GM18505 (cell line): ENCODE measurements at regions not wholly inside any gene's neighbourhood (a gene's known extent, or its start where the extent isn't known, plus 50 kb on each side); places are given as distances from the start of the nearest gene placed in this dataset.
"Not testable (repeated sequence)": the region's sequence is repeated elsewhere in the genome, so short reads cannot be mapped to it uniquely, and the experiment has no call there.

Experiments
- ATAC-seq: cut with Tn5 transposase; IDR thresholded peaks from one replicate; pipeline ENCODE4 v1.9.1; 2021; ENCODE audit not compliant: unreplicated experiment
- POLR2A ChIP-seq: IDR thresholded peaks from 4 replicates; pipeline ENCODE4 v1.6.1; 2011; ENCODE audit warnings: borderline replicate concordance; ENCODE audit not compliant: insufficient read depth, insufficient read length; ENCODE audit errors: extremely low read depth

DNA sequence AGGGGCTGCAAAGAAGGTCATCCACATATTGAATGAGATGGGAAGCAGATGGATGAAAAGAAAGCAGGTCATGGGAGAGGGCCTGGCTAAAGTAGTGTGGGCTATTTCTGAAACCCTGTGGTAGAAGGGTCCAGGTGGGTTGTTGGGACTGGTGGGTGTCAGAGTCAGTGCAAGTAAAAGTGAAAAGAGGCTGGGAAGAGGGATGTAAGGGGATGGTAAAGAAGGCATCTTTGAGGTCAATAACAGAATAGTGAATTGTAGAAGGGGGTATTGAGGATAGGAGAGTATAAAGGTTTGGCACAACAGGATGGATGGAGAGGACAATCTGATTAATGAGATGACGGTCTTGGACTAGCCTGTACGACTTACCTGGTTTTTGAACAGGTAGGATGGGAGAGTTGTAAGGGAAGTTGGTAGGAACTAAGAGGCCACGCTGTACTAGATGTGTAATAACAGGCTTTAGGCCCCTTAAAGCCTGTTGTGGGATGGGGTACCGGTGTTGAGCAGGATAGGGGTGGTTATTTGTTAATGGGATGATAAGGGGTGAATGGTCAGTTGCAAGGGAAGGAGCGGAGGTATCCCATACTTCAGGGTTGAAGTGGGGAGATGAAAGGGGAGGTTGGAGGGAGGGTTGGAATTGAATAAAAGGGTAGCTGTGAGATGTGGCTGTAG lies 748.9 kb upstream of the ADGRB3 start:
- TF ChIP-seq POLR2A: no peak
- no peak for ATAC-seq

- TF ChIP-seq POLR2A: no peak
- ATAC-seq: no peak
Observed at GRCh38 chr6:67885081-67886033, 749.7 kb upstream of the ADGRB3 start.

DNA sequence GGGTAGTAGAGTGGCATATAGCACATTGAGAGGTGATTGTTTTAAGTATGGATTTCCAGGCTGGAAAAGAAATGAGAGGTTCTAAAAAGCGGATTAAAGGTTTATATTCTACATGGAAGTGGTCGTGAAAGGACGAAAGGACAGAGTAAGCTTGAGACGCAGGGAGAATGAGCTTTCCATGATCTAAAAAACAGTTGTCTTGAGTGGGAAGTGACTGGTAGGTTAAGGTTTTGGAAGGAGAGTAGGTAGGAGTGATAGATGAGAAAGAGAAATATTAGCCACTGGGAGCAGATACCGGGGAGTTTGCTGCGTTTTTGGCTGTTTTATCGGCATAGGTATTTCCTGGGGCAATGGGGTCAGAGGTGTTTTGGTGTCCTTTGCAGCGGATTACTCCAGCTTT lies 750.6 kb upstream of the ADGRB3 start:
- TF ChIP-seq POLR2A: no peak
- no peak for ATAC-seq

- no peak for ATAC-seq
- no peak for TF ChIP-seq POLR2A
Observed at GRCh38 chr6:67883500-67884366, 751.3 kb upstream of the ADGRB3 start.

DNA sequence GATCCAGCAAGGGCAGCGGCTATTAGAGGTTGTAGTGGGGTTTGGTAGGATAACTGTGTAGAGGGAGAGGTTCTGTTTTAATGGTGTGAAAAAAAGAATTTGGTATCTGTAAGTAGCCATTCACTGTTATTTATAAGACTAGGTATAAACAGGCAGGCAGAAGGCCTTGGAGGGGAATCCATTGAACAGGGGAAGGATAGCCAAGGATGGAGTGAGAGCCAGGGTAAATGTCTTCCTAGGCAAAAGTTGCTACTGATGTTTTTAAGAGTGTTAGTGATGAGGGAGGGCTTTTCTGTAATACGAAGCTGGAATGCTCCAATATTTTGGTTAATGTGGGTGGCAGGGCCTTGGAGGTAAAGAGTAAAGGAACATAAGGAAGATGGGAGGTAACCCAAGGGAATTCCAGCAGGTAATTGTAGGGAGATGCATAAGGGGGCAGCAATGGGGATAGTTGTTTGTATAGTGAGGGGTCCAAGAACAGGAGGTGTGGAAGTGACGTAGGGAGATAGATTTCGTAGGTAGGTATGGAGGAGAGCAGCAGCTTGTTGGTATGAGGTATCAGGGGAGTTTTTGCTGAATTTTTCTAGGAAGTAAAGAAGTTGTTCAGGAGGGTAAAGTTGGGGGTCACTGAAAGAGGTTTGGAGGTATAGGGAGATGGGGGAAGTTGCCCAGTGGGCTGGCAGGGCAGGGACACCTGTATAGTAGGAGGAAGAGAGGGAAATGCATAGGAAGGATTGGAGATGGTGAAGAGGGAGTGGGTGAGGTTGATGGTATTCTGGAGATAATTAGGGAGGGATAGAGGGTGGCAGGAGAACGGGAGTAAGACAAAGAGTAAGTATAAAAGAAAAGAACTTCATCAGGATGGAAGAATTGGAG lies 752.4 kb upstream of the ADGRB3 start:
- no peak for ATAC-seq
- no peak for TF ChIP-seq POLR2A

DNA sequence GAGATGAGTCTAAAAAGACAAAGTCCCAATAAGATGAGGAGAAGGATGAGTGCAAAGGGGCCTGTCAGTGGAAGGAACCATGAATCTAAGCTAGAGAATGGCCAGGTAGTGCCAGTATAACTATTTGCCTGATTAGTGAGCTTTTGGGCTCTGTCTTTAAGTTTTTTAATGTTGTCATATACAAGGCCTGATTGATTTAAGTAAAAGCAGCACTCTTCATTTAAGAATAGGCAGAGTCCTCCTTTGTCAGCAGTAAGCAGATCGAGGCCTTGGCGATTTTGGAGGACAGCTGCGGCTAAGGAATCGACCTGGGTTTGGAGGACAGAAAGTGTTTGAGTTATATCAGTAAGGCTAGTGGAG lies 753.4 kb upstream of the ADGRB3 start:
- no peak for ATAC-seq
- no peak for TF ChIP-seq POLR2A

GRCh38 chr6:67880939-67881705 lies 754.0 kb upstream of the ADGRB3 start:
- TF ChIP-seq POLR2A: no peak
- ATAC-seq: no peak

DNA sequence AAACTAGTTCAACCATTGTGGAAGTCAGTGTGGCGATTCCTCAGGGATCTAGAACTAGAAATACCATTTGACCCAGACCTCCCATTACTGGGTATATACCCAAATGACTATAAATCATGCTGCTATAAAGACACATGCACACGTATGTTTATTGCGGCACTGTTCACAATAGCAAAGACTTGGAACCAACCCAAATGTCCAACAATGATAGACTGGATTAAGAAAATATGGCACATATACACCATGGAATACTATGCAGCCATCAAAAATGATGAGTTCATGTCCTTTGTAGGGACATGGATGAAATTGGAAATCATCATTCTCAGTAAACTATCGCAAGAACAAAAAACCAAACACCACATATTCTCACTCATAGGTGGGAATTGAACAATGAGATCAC lies 754.7 kb upstream of the ADGRB3 start:
- ATAC-seq: not testable (repeated sequence)

DNA sequence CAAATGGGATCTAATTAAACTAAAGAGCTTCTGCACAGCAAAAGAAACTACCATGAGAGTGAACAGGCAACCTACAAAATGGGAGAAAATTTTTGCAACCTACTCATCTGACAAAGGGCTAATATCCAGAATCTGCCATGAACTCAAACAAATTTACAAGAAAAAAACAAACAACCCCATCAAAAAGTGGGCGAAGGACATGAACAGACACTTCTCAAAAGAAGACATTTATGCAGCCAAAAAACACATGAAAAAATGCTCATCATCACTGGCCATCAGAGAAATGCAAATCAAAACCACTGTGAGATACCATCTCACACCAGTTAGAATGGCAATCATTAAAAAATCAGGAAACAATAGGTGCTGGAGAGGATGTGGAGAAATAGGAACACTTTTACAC lies 755.2 kb upstream of the ADGRB3 start:
- not testable (repeated sequence) for ATAC-seq

GRCh38 chr6:67879105-67879904 lies 755.8 kb upstream of the ADGRB3 start:
- not testable (repeated sequence) for ATAC-seq

- not testable (repeated sequence) for ATAC-seq
Observed at GRCh38 chr6:67878216-67878615, 756.9 kb upstream of the ADGRB3 start.

DNA sequence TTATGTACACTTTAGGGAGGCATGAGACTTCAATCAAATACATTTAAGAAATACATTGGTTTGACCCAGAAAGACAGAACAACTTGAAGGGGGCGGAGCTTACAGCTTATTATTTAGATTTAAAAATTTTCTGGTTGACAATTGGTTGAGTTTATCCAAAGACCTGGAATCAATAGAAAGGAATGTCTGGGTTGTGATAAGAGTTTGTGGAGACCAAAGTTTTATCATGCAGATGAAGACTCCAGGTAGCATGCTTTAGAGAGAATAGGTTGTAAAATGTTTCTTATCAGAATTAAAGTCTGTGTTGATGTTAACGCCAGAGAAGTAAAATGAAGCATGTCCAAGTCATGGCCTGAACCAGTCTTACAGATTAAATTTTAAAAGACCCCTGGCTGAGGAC lies 757.8 kb upstream of the ADGRB3 start:
- no peak for TF ChIP-seq POLR2A
- no peak for ATAC-seq
